H1 (cell line): ENCODE measurements at regions not wholly inside any gene's neighbourhood (a gene's known extent, or its start where the extent isn't known, plus 50 kb on each side); places are given as distances from the start of the nearest gene placed in this dataset.

Experiments used
- CTCF ChIA-PET: fragments of 300-600 bp; sonication (Branson Sonifier 250); formaldehyde crosslinking; loops from one replicate; lab custom pipeline; 2021; ENCODE audit not compliant: partially characterized antibody; lab: Charles Lee
- POLR2A ChIA-PET: fragments of 300-600 bp; sonication (Branson Sonifier 250); formaldehyde crosslinking; loops from one replicate; lab custom pipeline; 2021; ENCODE audit warnings: inconsistent platforms; ENCODE audit not compliant: partially characterized antibody; lab: Charles Lee
- DNase-seq, 2 experiments: peaks; one replicate each; pipeline versions ENCODE4 v3.0.0 to v3.0.0-alpha.2; 2010 to 2022; ENCODE audit warnings: low spot score in 2 of 2, low read depth in 1 of 2, mixed read lengths in 1 of 2
- FAIRE-seq: peaks from 2 replicates; lab custom pipeline; 2011; peaks lifted over from hg19 to GRCh38; lab: Jason Lieb, UNC
- H2AFZ ChIP-seq: 2 replicates; pipeline ENCODE4 v1.8.1; 2012; ENCODE audit warnings: low read length, inconsistent platforms
- H2AK5ac ChIP-seq: 2 replicates; pipeline ENCODE4 v1.6.1; 2013; ENCODE audit warnings: low read depth, low read length
- H2BK120ac ChIP-seq: replicated peaks from 2 replicates; pipeline ENCODE3; 2013; ENCODE audit warnings: low read depth, low read length, inconsistent platforms
- H2BK12ac ChIP-seq: 2 replicates; pipeline ENCODE4 v1.6.1; 2013; ENCODE audit warnings: low read depth, low read length
- H2BK15ac ChIP-seq: 2 replicates; pipeline ENCODE4 v1.6.1; 2013; ENCODE audit warnings: low read length
- H2BK20ac ChIP-seq: 2 replicates; pipeline ENCODE4 v1.6.1; 2013; ENCODE audit warnings: low read length
- H2BK5ac ChIP-seq: 2 replicates; pipeline ENCODE4 v1.6.1; 2013; ENCODE audit warnings: low read depth, low read length
- H3K14ac ChIP-seq: 2 replicates; pipeline ENCODE4 v1.6.1; 2013; ENCODE audit warnings: inconsistent platforms; ENCODE audit not compliant: insufficient read length
- H3K18ac ChIP-seq: 2 replicates; pipeline ENCODE4 v1.6.1; 2013; ENCODE audit warnings: low read length; ENCODE audit errors: extremely low read depth
- H3K23ac ChIP-seq: 2 replicates; pipeline ENCODE4 v1.6.1; 2013; ENCODE audit warnings: inconsistent platforms; ENCODE audit not compliant: insufficient read length
- H3K23me2 ChIP-seq: 2 replicates; pipeline ENCODE4 v1.6.1; 2013; ENCODE audit warnings: low read depth, low read length
- H3K27ac ChIP-seq: 2 replicates; pipeline ENCODE4 v1.6.1; 2011; ENCODE audit warnings: low read depth, low read length, inconsistent platforms
- H3K27me3 ChIP-seq, 4 experiments: replicated peaks in 1 of 4; 1 replicate in 1 of 4; 2 replicates in 3 of 4; pipeline versions ENCODE4 v1.6.1 to v1.8.1; 2011 to 2013; ENCODE audit warnings: low read length in 3 of 4, mild to moderate bottlenecking in 3 of 4, inconsistent platforms in 2 of 4, mixed read lengths in 2 of 4, moderate library complexity in 1 of 4; ENCODE audit not compliant: control insufficient read depth in 3 of 4, insufficient read depth in 3 of 4; ENCODE audit errors: extremely low read depth in 1 of 4
- H3K36me3 ChIP-seq, 4 experiments: 2 replicates each; pipeline versions ENCODE4 v1.6.1 to v1.8.1; 2011 to 2013; ENCODE audit warnings: mild to moderate bottlenecking in 4 of 4, low read length in 3 of 4, moderate library complexity in 2 of 4, control low read depth in 1 of 4, inconsistent platforms in 1 of 4; ENCODE audit not compliant: insufficient read depth in 4 of 4, control insufficient read depth in 2 of 4
- H3K4ac ChIP-seq: replicated peaks from 2 replicates; pipeline ENCODE3; 2013; ENCODE audit warnings: low read length, low read depth, mixed read lengths, inconsistent platforms; ENCODE audit not compliant: insufficient read length
- H3K4me1 ChIP-seq, 4 experiments: replicated peaks in 1 of 4; 1 replicate in 1 of 4; 2 replicates in 3 of 4; pipeline versions ENCODE4 v1.6.1 to v1.8.1; 2011 to 2013; ENCODE audit warnings: low read length in 3 of 4, inconsistent platforms in 2 of 4, mixed read lengths in 1 of 4; ENCODE audit not compliant: insufficient read depth in 4 of 4, control insufficient read depth in 3 of 4
- H3K4me2 ChIP-seq, 2 experiments: 2 replicates each; pipeline versions ENCODE4 v1.6.1 to v1.8.1; 2011 to 2013; ENCODE audit warnings: low read depth in 2 of 2, low read length in 2 of 2, control low read depth in 1 of 2, inconsistent platforms in 1 of 2, mild to moderate bottlenecking in 1 of 2; ENCODE audit not compliant: insufficient read depth in 1 of 2
- H3K4me3 ChIP-seq, 4 experiments: fragments of 200-600, 300-600 bp in 1 of 4; sonication (generic), shearing (Covaris generic), sonication (Bioruptor Twin) in 1 of 4; 2 replicates each; pipeline versions ENCODE4 v1.5.1 to v1.8.1; 2011 to 2016; ENCODE audit warnings: low read length in 4 of 4, low read depth in 3 of 4, control low read depth in 2 of 4, inconsistent platforms in 2 of 4, mild to moderate bottlenecking in 2 of 4, mixed read lengths in 1 of 4, moderate library complexity in 1 of 4; ENCODE audit not compliant: insufficient read depth in 2 of 4; ENCODE audit errors: extremely low read depth in 1 of 4
- H3K56ac ChIP-seq: replicated peaks from 2 replicates; pipeline ENCODE3; 2013; ENCODE audit warnings: low read depth, mild to moderate bottlenecking, mixed read lengths, low read length, inconsistent platforms; ENCODE audit not compliant: insufficient read length
- H3K79me1 ChIP-seq: 2 replicates; pipeline ENCODE4 v1.6.1; 2013; ENCODE audit warnings: low read depth, low read length, control low read depth
- H3K79me2 ChIP-seq, 2 experiments: 2 replicates each; pipeline versions ENCODE4 v1.6.1 to v1.8.1; 2012 to 2013; ENCODE audit warnings: low read length in 2 of 2, mild to moderate bottlenecking in 2 of 2, inconsistent platforms in 1 of 2; ENCODE audit not compliant: insufficient read depth in 2 of 2, control insufficient read depth in 1 of 2
- H3K9ac ChIP-seq, 4 experiments: replicated peaks in 1 of 4; 1 replicate in 1 of 4; 2 replicates in 3 of 4; pipeline versions ENCODE4 v1.6.1 to v1.8.1; 2011 to 2013; ENCODE audit warnings: low read depth in 3 of 4, low read length in 3 of 4, control low read depth in 2 of 4, mild to moderate bottlenecking in 2 of 4, moderate library complexity in 2 of 4, inconsistent platforms in 1 of 4; ENCODE audit errors: extremely low read depth in 1 of 4
- H3K9me3 ChIP-seq, 2 experiments: 2 replicates each; pipeline versions ENCODE4 v1.6.1 to v1.8.1; 2012 to 2013; ENCODE audit warnings: mild to moderate bottlenecking in 2 of 2, moderate library complexity in 2 of 2, control low read depth in 1 of 2, inconsistent platforms in 1 of 2, low read depth in 1 of 2, low read length in 1 of 2, mixed read lengths in 1 of 2; ENCODE audit not compliant: insufficient read depth in 2 of 2
- H4K20me1 ChIP-seq, 2 experiments: replicated peaks in 1 of 2; 2 replicates each; pipeline versions ENCODE3 to v1.8.1; 2011 to 2013; ENCODE audit warnings: inconsistent platforms in 2 of 2, low read length in 2 of 2, mild to moderate bottlenecking in 1 of 2; ENCODE audit not compliant: insufficient read depth in 2 of 2, control insufficient read depth in 1 of 2
- H4K5ac ChIP-seq: 2 replicates; pipeline ENCODE4 v1.6.1; 2013; ENCODE audit warnings: low read length, low read depth, mixed read lengths, inconsistent platforms; ENCODE audit not compliant: insufficient read length
- H4K8ac ChIP-seq: 2 replicates; pipeline ENCODE4 v1.8.0; 2013; ENCODE audit warnings: mild to moderate bottlenecking, moderate library complexity, low read length, inconsistent platforms; ENCODE audit not compliant: insufficient read depth; ENCODE audit errors: extremely low read depth
- H4K91ac ChIP-seq: replicated peaks from 2 replicates; pipeline ENCODE3; 2013; ENCODE audit warnings: low read length, mixed read lengths, inconsistent platforms; ENCODE audit not compliant: insufficient read length
- BRCA1 ChIP-seq: IDR thresholded peaks from 2 replicates; pipeline ENCODE4 v1.6.1; 2012; ENCODE audit warnings: low read depth, low read length, improper control_type of control experiment
- CEBPB ChIP-seq: IDR thresholded peaks from 2 replicates; pipeline ENCODE4 v1.6.1; 2012; ENCODE audit warnings: low read depth, low read length
- EZH2 ChIP-seq: fragments of 200-600 bp; sonication (generic); IDR thresholded peaks from 2 replicates; pipeline ENCODE4 v1.7.1; 2012; ENCODE audit warnings: low read depth, mild to moderate bottlenecking, moderate library complexity, low read length, inconsistent platforms; ENCODE audit not compliant: severe bottlenecking
- WGBS, 2 experiments: shearing (Covaris generic) in 1 of 2; methylation state at CpG; one replicate each; pipeline versions ENCODE4 v1.1.6 to v1.1.7; 2013 to 2015; ENCODE audit warnings: low lambda C conversion rate in 2 of 2, mixed read lengths in 2 of 2, inconsistent platforms in 1 of 2, low coverage in 1 of 2, missing lambda C conversion rate in 1 of 2; ENCODE audit not compliant: insufficient replicate concordance in 2 of 2, insufficient coverage in 1 of 2, insufficient read length in 1 of 2; ENCODE audit errors: extremely low coverage in 1 of 2, missing lambda C conversion rate in 1 of 2; 5-methylcytosine and 5-hydroxymethylcytosine counted together

DNA sequence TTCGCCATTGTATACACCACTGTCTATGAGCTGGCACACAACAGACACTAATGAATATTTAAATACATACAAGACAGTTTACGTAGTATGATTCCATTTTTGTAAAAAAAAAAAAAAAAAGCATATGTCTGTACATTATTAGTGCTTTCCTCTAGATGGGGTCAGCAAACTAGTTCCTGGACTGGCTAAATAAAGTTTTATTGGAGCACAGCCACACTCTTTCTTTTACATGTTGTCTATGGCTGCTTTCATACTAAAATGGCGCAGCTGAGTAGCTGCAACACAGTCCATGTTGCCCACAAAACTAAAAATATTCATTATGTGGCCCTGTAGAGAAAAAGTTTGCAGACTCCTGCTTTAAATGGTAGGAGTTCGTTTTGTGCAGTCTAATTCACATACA is 70.7 kb upstream of the FRMD4B start:
- 85% methylated on average over 4 of the region's 4 CpGs; no CpG with 5 or more reads in 1 of the 2 experiments for WGBS, 2 experiments
- TF ChIP-seq EZH2 (no peak), BRCA1 (no peak), CEBPB (no peak)

More for the DNA sequence above, 70.7 kb upstream of the FRMD4B start:
- no peak overlapping the region for H4K91ac ChIP-seq
- no peaks in the 10 kb centered on the region for H4K20me1 ChIP-seq
- no peak overlapping the region for H3K4ac ChIP-seq
- POLR2A ChIA-PET, result no interaction called here
- no peak overlapping the region for H3K14ac ChIP-seq
- DNase-seq, result no peak
- no peak overlapping the region for H2BK20ac ChIP-seq
- no peaks in the 10 kb centered on the region for H3K27me3 ChIP-seq
- H2BK5ac ChIP-seq, result no peak overlapping the region
- no peaks in the 10 kb centered on the region for H3K4me1 ChIP-seq
- no peak overlapping the region for H3K4me3 ChIP-seq
- no peak overlapping the region for H3K4me2 ChIP-seq
- H3K36me3 ChIP-seq, result no peaks in the 10 kb centered on the region
- peaks cover 2% of the 10 kb centered on the region; the same call in 1 of the 2 replicates for H3K23me2 ChIP-seq
- H4K8ac ChIP-seq, result no peak overlapping the region
- H3K27ac ChIP-seq, result no peak overlapping the region
- H3K56ac ChIP-seq, result no peak overlapping the region
- CTCF ChIA-PET, result no interaction called here
- H2BK120ac ChIP-seq, result no peak overlapping the region
- no peak overlapping the region for H2AFZ ChIP-seq
- H3K79me1 ChIP-seq, result no peaks in the 10 kb centered on the region
- H2BK15ac ChIP-seq, result no peak overlapping the region
- no peak overlapping the region for H3K23ac ChIP-seq
- no peaks in the 10 kb centered on the region for H3K79me2 ChIP-seq
- H4K5ac ChIP-seq, result no peak overlapping the region
- FAIRE-seq, result no peak
- H3K9me3 ChIP-seq, result peaks cover 0 to 2% of the 10 kb centered on the region in 2 experiments; a peak in 2 of 4 replicates
- H3K9ac ChIP-seq, result no peak overlapping the region
- H2BK12ac ChIP-seq, result no peak overlapping the region
- no peak overlapping the region for H2AK5ac ChIP-seq
- H3K18ac ChIP-seq, result no peak overlapping the region
